HepG2 (cell line): ENCODE measurements at regions not wholly inside any gene's neighbourhood (a gene's known extent, or its start where the extent isn't known, plus 50 kb on each side); places are given as distances from the start of the nearest gene placed in this dataset.

Experiments used
- ATAC-seq: fragments of 200-7000 bp; cut with Tn5 transposase; 3 replicates; pipeline ENCODE4 v1.9.1; 2020; ENCODE audit warnings: mild to moderate bottlenecking, moderate library complexity
- BruUV-seq: library from RNA; stranded (reverse); fragments of 400-500 nt; replicated peaks from 2 replicates; lab custom pipeline; 2021; lab: Mats Ljungman, UMichigan
- CTCF ChIA-PET: fragments of 300-600 bp; formaldehyde crosslinking; extraction: SDS; loops from one replicate; lab custom pipeline; 2021; ENCODE audit warnings: low total read pairs, inconsistent platforms, low intra/inter-chr PET ratio; lab: Yijun Ruan, JAX
- POLR2A ChIA-PET: fragments of 350-600 bp; sonication (Branson Sonifier 250); formaldehyde crosslinking; loops from one replicate; lab custom pipeline; 2020; ENCODE audit warnings: antibody characterized with exemption, inconsistent platforms; lab: Yijun Ruan, JAX
- DNase-seq: peaks from one replicate; pipeline ENCODE4 v3.0.0-alpha.2; 2015; ENCODE audit warnings: low spot score
- FAIRE-seq: peaks from 3 replicates; lab custom pipeline; 2011; peaks lifted over from hg19 to GRCh38; lab: Jason Lieb, UNC
- H2AFZ ChIP-seq: one replicate; pipeline ENCODE4 v1.6.1; 2011; ENCODE audit warnings: low read length, inconsistent platforms
- H3K27ac ChIP-seq: fragments of 300-600 bp; 3 replicates; pipeline ENCODE4 v1.8.0; 2011; ENCODE audit warnings: mixed run types, mild to moderate bottlenecking, mixed read lengths, low read length, inconsistent platforms; ENCODE audit not compliant: insufficient read depth; ENCODE audit errors: extremely low read length
- H3K27me3 ChIP-seq, 2 experiments: fragments of 200-600 bp in 1 of 2; 2 replicates in 1 of 2; 3 replicates in 1 of 2; pipeline versions ENCODE4 v1.6.0 to v1.8.0; 2011; ENCODE audit warnings: low read length in 2 of 2, mild to moderate bottlenecking in 2 of 2, moderate library complexity in 2 of 2, inconsistent platforms in 1 of 2; ENCODE audit not compliant: insufficient read depth in 2 of 2, control insufficient read depth in 1 of 2
- H3K36me3 ChIP-seq, 2 experiments: fragments of 200-600 bp in 1 of 2; replicated peaks in 1 of 2; 2 replicates in 1 of 2; 3 replicates in 1 of 2; pipeline versions ENCODE4 v1.5.1 to v1.8.0; 2011; ENCODE audit warnings: low read length in 2 of 2, inconsistent platforms in 1 of 2; ENCODE audit not compliant: insufficient read depth in 2 of 2, control insufficient read depth in 1 of 2
- H3K4me1 ChIP-seq: 2 replicates; pipeline ENCODE4 v1.5.1; 2012; ENCODE audit warnings: low read length, inconsistent platforms; ENCODE audit not compliant: insufficient read depth
- H3K4me2 ChIP-seq: 2 replicates; pipeline ENCODE4 v1.6.0; 2011; ENCODE audit warnings: low read depth, low read length, inconsistent platforms
- H3K4me3 ChIP-seq, 3 experiments: fragments of 200-600 bp in 1 of 3; sonication (generic), shearing (Covaris generic) in 1 of 3; replicated peaks in 1 of 3; 2 replicates each; pipeline ENCODE4 v1.5.1; 2011 to 2016; ENCODE audit warnings: low read length in 3 of 3, inconsistent platforms in 2 of 3, low read depth in 2 of 3, mild to moderate bottlenecking in 2 of 3, control low read depth in 1 of 3, mixed read lengths in 1 of 3; ENCODE audit not compliant: insufficient read depth in 1 of 3
- H3K79me2 ChIP-seq: one replicate; pipeline ENCODE4 v1.6.1; 2011; ENCODE audit warnings: low read length, inconsistent platforms; ENCODE audit not compliant: insufficient read depth
- H3K9ac ChIP-seq: 2 replicates; pipeline ENCODE4 v1.6.0; 2011; ENCODE audit warnings: mild to moderate bottlenecking, low read depth, low read length, inconsistent platforms; ENCODE audit not compliant: insufficient read depth
- H3K9me3 ChIP-seq: 2 replicates; pipeline ENCODE4 v1.5.1; 2012; ENCODE audit warnings: mild to moderate bottlenecking, low read length
- H4K20me1 ChIP-seq: 2 replicates; pipeline ENCODE4 v1.6.0; 2011; ENCODE audit warnings: inconsistent platforms, mild to moderate bottlenecking, low read length, moderate library complexity; ENCODE audit not compliant: insufficient read depth
- ADNP ChIP-seq: sonication (generic); formaldehyde crosslinking; IDR thresholded peaks from 2 replicates; pipeline ENCODE4 v1.4.0; 2020; ENCODE audit warnings: missing genetic modification reagents
- KAT8 ChIP-seq: IDR thresholded peaks from 2 replicates; pipeline ENCODE4 v1.6.1; 2016; ENCODE audit warnings: missing genetic modification reagents, missing compliant biosample characterization
- KDM5B ChIP-seq: sonication (generic); formaldehyde crosslinking; IDR thresholded peaks from 2 replicates; pipeline ENCODE4 v1.4.0; 2020; ENCODE audit warnings: missing genetic modification reagents, mild to moderate bottlenecking, borderline replicate concordance
- RNF2 ChIP-seq: fragments of 450-650 bp; conservative IDR thresholded peaks from 2 replicates; pipeline ENCODE4 v1.6.1; 2016; ENCODE audit warnings: low read depth
- SP140L ChIP-seq: sonication (generic); formaldehyde crosslinking; IDR thresholded peaks from 2 replicates; pipeline ENCODE4 v1.4.0; 2020; ENCODE audit warnings: missing genetic modification reagents, borderline replicate concordance
- SRSF1 ChIP-seq: fragments of 200-400 bp; formaldehyde crosslinking; optimal IDR thresholded peaks from 2 replicates; pipeline ENCODE3; 2017; ENCODE audit warnings: mild to moderate bottlenecking, low read depth, low read length, moderate library complexity
- U2AF1 ChIP-seq: fragments of 200-400 bp; formaldehyde crosslinking; optimal IDR thresholded peaks from 2 replicates; pipeline ENCODE3; 2017; ENCODE audit warnings: mild to moderate bottlenecking, low read depth, low read length
- ZNF207 ChIP-seq: fragments of 450-650 bp; IDR thresholded peaks from 2 replicates; pipeline ENCODE4 v1.6.1; 2016; ENCODE audit warnings: antibody characterized with exemption, borderline replicate concordance
- ZNF256 ChIP-seq: sonication (generic); formaldehyde crosslinking; conservative IDR thresholded peaks from 2 replicates; pipeline ENCODE4 v1.4.0; 2020; ENCODE audit warnings: missing genetic modification reagents
- ZNF335 ChIP-seq: sonication (generic); formaldehyde crosslinking; IDR thresholded peaks from 2 replicates; pipeline ENCODE4 v1.4.0; 2020; ENCODE audit warnings: missing genetic modification reagents
- ZNF510 ChIP-seq: sonication (generic); formaldehyde crosslinking; IDR thresholded peaks from 2 replicates; pipeline ENCODE4 v1.4.0; 2020; ENCODE audit warnings: low read depth, mild to moderate bottlenecking, missing genetic modification reagents
- ZNF547 ChIP-seq: sonication (generic); formaldehyde crosslinking; IDR thresholded peaks from 2 replicates; pipeline ENCODE4 v1.5.1; 2020; ENCODE audit warnings: mild to moderate bottlenecking, missing genetic modification reagents
- ZNF703 ChIP-seq: sonication (generic); formaldehyde crosslinking; IDR thresholded peaks from 2 replicates; pipeline ENCODE4 v1.5.1; 2020; ENCODE audit warnings: missing genetic modification reagents, mild to moderate bottlenecking, moderate library complexity, borderline replicate concordance
- ZNF75D ChIP-seq: sonication (generic); formaldehyde crosslinking; IDR thresholded peaks from 2 replicates; pipeline ENCODE4 v1.8.1; 2023; ENCODE audit warnings: missing genetic modification reagents, mild to moderate bottlenecking, borderline replicate concordance
- ZNF761 ChIP-seq: sonication (generic); formaldehyde crosslinking; conservative IDR thresholded peaks from 2 replicates; pipeline ENCODE4 v1.4.0; 2020; ENCODE audit warnings: mild to moderate bottlenecking, missing genetic modification reagents
- ZNF772 ChIP-seq: sonication (generic); formaldehyde crosslinking; IDR thresholded peaks from 2 replicates; pipeline ENCODE4 v1.5.0; 2020; ENCODE audit warnings: mild to moderate bottlenecking, missing genetic modification reagents
- ZNF878 ChIP-seq: sonication (generic); formaldehyde crosslinking; IDR thresholded peaks from 2 replicates; pipeline ENCODE4 v1.8.1; 2023; ENCODE audit warnings: mild to moderate bottlenecking, missing genetic modification reagents, moderate library complexity
- WGBS: methylation state at CpG from one replicate; pipeline ENCODE4 v1.1.6; 2017; ENCODE audit warnings: low lambda C conversion rate; 5-methylcytosine and 5-hydroxymethylcytosine counted together
- in situ Hi-C: cut with HindIII; loops from 2 replicates; pipeline ENCODE4 v1.10.0; 2017; ENCODE audit warnings: low pct_unique_long_range_greater_than_20kb; ENCODE audit not compliant: extremely low pct_ligation_motif_present
- intact Hi-C: fragments of 100-400 bp; cut with micrococcal nuclease; formaldehyde crosslinking; loops from one replicate; pipeline ENCODE4 v1.10.0; 2022; ENCODE audit not compliant: unreplicated experiment
- TF ChIP-seq, protein P1 (sequence below): sonication (generic); formaldehyde crosslinking; IDR thresholded peaks from 2 replicates; pipeline ENCODE4 v1.4.0; 2020; ENCODE audit warnings: missing genetic modification reagents
- TF ChIP-seq, protein P2 (sequence below): fragments of 450-650 bp; IDR thresholded peaks from 2 replicates; pipeline ENCODE4 v1.6.1; 2016

DNA sequence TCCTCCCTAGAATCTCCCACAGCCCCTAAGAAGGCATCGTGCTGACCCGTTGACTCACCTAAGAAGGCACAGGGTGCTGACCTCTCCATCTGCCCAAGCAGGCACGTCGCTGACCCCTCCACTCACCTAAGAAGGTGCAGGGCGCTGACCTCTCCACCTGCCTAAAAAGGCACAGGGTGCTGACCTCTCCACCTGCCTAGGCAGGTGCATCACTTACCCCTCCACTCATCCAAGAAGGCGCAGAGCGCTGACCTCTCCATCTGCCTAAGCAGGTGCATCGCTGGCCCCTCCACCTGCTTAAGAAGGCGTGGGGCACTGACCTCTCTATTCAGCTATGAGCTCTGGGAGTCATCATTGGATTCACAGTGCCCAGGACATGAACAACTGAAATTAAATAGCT lies 54.4 kb upstream of the FCN1 start (continued):
- TF ChIP-seq, protein P1, sequence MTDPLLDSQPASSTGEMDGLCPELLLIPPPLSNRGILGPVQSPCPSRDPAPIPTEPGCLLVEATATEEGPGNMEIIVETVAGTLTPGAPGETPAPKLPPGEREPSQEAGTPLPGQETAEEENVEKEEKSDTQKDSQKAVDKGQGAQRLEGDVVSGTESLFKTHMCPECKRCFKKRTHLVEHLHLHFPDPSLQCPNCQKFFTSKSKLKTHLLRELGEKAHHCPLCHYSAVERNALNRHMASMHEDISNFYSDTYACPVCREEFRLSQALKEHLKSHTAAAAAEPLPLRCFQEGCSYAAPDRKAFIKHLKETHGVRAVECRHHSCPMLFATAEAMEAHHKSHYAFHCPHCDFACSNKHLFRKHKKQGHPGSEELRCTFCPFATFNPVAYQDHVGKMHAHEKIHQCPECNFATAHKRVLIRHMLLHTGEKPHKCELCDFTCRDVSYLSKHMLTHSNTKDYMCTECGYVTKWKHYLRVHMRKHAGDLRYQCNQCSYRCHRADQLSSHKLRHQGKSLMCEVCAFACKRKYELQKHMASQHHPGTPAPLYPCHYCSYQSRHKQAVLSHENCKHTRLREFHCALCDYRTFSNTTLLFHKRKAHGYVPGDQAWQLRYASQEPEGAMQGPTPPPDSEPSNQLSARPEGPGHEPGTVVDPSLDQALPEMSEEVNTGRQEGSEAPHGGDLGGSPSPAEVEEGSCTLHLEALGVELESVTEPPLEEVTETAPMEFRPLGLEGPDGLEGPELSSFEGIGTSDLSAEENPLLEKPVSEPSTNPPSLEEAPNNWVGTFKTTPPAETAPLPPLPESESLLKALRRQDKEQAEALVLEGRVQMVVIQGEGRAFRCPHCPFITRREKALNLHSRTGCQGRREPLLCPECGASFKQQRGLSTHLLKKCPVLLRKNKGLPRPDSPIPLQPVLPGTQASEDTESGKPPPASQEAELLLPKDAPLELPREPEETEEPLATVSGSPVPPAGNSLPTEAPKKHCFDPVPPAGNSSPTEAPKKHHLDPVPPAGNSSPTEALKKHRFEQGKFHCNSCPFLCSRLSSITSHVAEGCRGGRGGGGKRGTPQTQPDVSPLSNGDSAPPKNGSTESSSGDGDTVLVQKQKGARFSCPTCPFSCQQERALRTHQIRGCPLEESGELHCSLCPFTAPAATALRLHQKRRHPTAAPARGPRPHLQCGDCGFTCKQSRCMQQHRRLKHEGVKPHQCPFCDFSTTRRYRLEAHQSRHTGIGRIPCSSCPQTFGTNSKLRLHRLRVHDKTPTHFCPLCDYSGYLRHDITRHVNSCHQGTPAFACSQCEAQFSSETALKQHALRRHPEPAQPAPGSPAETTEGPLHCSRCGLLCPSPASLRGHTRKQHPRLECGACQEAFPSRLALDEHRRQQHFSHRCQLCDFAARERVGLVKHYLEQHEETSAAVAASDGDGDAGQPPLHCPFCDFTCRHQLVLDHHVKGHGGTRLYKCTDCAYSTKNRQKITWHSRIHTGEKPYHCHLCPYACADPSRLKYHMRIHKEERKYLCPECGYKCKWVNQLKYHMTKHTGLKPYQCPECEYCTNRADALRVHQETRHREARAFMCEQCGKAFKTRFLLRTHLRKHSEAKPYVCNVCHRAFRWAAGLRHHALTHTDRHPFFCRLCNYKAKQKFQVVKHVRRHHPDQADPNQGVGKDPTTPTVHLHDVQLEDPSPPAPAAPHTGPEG (CRISPR knock-in tag): no peak
- TF ChIP-seq SP140L (CRISPR knock-in tag): no peak
- TF ChIP-seq RNF2: no peak
- no peak for TF ChIP-seq ZNF75D (CRISPR knock-in tag)
- TF ChIP-seq U2AF1: no peak
- TF ChIP-seq ZNF207: no peak

DNA sequence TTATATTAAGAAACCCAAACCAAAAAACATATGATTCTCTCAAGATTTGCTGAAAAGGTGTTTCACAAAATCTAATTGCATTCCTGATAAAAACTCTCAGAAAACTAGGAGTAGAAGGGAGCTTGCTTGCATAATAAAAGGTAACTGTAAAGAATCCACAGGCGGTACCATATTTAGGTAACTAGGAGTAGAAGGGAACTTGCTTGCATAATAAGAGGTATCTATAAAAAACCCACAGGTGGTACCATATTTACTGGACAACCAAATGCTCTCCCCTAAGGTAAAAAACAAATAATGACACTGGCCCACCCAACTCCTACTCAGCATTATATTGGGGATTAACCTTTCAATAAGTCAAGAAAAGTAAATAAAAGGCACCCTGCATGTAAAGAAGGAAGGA lies 57.5 kb upstream of the FCN1 start:
- no peak for TF ChIP-seq ZNF703
- TF ChIP-seq KAT8 (CRISPR knock-in tag): no peak
- TF ChIP-seq, protein P2, sequence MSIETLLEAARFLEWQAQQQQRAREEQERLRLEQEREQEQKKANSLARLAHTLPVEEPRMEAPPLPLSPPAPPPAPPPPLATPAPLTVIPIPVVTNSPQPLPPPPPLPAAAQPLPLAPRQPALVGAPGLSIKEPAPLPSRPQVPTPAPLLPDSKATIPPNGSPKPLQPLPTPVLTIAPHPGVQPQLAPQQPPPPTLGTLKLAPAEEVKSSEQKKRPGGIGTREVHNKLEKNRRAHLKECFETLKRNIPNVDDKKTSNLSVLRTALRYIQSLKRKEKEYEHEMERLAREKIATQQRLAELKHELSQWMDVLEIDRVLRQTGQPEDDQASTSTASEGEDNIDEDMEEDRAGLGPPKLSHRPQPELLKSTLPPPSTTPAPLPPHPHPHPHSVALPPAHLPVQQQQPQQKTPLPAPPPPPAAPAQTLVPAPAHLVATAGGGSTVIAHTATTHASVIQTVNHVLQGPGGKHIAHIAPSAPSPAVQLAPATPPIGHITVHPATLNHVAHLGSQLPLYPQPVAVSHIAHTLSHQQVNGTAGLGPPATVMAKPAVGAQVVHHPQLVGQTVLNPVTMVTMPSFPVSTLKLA: no peak
- TF ChIP-seq ZNF547: no peak
- no peak for TF ChIP-seq ZNF878
- no peak for TF ChIP-seq ZNF772 (CRISPR knock-in tag)
- TF ChIP-seq ZNF335 (CRISPR knock-in tag): no peak
- no peak for TF ChIP-seq SRSF1
- no peak for TF ChIP-seq ADNP (CRISPR knock-in tag)
- no peak for TF ChIP-seq ZNF761 (CRISPR knock-in tag)
- TF ChIP-seq KDM5B (CRISPR knock-in tag): no peak
- TF ChIP-seq ZNF256 (CRISPR knock-in tag): no peak
- TF ChIP-seq ZNF510 (CRISPR knock-in tag): no peak
- TF ChIP-seq, all 625 proteins: peak for 0
- POLR2A ChIA-PET: no interaction called here
- no peak for DNase-seq
- Histone ChIP-seq H4K20me1 (no peaks in the 10 kb centered on the region), H2AFZ (no peak overlapping the region), H3K9ac (no peak overlapping the region), H3K79me2 (no peaks in the 10 kb centered on the region), H3K27me3 (peaks cover 2 to 30% of the 10 kb centered on the region in 2 experiments; a peak in 4 of 5 replicates), H3K4me3 (no peak overlapping the region), H3K4me2 (no peak overlapping the region), H3K27ac (no peak overlapping the region), H3K4me1 (no peaks in the 10 kb centered on the region), H3K9me3 (no peaks in the 10 kb centered on the region), H3K36me3 (no peaks in the 10 kb centered on the region)
- 0% methylated on average over 1 of the region's 1 CpG for WGBS
- CTCF ChIA-PET: no interaction called here
- BruUV-seq: no TSS peak
- in situ Hi-C loops (no loop called here), intact Hi-C loops (no loop called here)
- no peak for FAIRE-seq
- no peak for ATAC-seq
